ENCODE measurements at regions not wholly inside any gene's neighbourhood (a gene's known extent, or its start where the extent isn't known, plus 50 kb on each side); places are given as distances from the start of the nearest gene placed in this dataset.
"Not testable (repeated sequence)": the region's sequence is repeated elsewhere in the genome, so short reads cannot be mapped to it uniquely, and the experiment has no call there.

DNA sequence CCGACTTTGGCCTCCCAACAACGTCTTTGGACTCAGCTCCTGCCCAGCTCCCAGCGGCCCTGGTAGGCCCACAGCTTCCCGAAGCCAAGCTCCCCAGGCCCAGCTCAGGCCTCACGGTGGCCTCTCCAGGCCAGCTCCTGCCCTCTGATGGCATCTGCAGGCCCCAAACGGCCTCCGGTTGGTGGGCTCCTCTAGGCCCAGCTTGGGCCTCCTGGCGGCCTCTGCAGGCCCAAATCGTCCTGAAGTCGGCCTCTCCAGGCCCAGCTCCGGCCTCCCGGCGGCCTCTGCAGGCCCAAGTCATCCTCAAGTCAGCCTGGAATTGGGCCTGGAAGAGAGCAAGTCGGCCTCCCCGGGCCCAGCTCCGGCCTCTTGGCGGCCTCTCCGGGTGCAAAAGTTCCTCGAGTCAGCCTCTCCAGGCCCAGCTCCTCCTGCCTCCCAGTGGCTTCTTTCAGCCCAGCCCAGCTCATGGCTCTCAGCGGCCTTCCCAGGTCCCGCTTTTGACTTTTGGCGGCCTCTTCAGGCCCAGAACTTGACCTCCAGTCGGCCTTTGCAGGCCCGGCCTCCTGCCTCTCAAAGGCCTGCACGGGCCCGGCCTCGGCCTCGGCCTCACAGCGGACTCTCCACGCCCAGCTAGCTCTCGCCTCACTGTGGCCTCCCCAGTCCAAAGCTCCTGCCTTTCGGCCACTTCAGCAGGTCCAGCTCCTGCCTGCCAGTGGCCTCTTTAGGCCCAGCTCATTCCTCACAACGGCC lies 50.9 kb upstream of the METTL14 start:
- not testable (repeated sequence) for TF ChIP-seq CBX2 (IDR thresholded peaks at IDR 0.05; ENCODE audit: low read depth, low read length); CBX2 (CRISPR knock-in tag; IDR thresholded peaks at IDR 0.05; ENCODE audit: low read depth); ZNF354B (CRISPR knock-in tag; IDR thresholded peaks at IDR 0.05); REPIN1 (CRISPR knock-in tag; IDR thresholded peaks at IDR 0.05; ENCODE audit: borderline replicate concordance, low read depth); CREM (IDR thresholded peaks at IDR 0.05); CREM (CRISPR knock-in tag; IDR thresholded peaks at IDR 0.05); TEAD2 (CRISPR knock-in tag; IDR thresholded peaks at IDR 0.05); FOSL1 (CRISPR knock-in tag; IDR thresholded peaks at IDR 0.05; ENCODE audit: borderline replicate concordance); ZKSCAN5 (CRISPR knock-in tag; IDR thresholded peaks at IDR 0.05); EZH2 (conservative IDR thresholded peaks at IDR 0.05; ENCODE audit: low read depth, low read length); GTF2F1 (IDR thresholded peaks at IDR 0.05; ENCODE audit: low read length); ZNF274 (CRISPR knock-in tag; IDR thresholded peaks at IDR 0.05)
- TF ChIP-seq, protein P1, sequence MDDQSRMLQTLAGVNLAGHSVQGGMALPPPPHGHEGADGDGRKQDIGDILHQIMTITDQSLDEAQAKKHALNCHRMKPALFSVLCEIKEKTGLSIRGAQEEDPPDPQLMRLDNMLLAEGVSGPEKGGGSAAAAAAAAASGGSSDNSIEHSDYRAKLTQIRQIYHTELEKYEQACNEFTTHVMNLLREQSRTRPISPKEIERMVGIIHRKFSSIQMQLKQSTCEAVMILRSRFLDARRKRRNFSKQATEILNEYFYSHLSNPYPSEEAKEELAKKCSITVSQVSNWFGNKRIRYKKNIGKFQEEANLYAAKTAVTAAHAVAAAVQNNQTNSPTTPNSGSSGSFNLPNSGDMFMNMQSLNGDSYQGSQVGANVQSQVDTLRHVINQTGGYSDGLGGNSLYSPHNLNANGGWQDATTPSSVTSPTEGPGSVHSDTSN (CRISPR knock-in tag; IDR thresholded peaks at IDR 0.05; ENCODE audit: borderline replicate concordance) = not testable (repeated sequence)
- TF ChIP-seq, protein P2, sequence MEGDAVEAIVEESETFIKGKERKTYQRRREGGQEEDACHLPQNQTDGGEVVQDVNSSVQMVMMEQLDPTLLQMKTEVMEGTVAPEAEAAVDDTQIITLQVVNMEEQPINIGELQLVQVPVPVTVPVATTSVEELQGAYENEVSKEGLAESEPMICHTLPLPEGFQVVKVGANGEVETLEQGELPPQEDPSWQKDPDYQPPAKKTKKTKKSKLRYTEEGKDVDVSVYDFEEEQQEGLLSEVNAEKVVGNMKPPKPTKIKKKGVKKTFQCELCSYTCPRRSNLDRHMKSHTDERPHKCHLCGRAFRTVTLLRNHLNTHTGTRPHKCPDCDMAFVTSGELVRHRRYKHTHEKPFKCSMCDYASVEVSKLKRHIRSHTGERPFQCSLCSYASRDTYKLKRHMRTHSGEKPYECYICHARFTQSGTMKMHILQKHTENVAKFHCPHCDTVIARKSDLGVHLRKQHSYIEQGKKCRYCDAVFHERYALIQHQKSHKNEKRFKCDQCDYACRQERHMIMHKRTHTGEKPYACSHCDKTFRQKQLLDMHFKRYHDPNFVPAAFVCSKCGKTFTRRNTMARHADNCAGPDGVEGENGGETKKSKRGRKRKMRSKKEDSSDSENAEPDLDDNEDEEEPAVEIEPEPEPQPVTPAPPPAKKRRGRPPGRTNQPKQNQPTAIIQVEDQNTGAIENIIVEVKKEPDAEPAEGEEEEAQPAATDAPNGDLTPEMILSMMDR (CRISPR knock-in tag; IDR thresholded peaks at IDR 0.05) = not testable (repeated sequence)
- TF ChIP-seq, protein P3, sequence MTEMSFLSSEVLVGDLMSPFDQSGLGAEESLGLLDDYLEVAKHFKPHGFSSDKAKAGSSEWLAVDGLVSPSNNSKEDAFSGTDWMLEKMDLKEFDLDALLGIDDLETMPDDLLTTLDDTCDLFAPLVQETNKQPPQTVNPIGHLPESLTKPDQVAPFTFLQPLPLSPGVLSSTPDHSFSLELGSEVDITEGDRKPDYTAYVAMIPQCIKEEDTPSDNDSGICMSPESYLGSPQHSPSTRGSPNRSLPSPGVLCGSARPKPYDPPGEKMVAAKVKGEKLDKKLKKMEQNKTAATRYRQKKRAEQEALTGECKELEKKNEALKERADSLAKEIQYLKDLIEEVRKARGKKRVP (CRISPR knock-in tag; IDR thresholded peaks at IDR 0.05) = not testable (repeated sequence)
- TF ChIP-seq, protein P4, sequence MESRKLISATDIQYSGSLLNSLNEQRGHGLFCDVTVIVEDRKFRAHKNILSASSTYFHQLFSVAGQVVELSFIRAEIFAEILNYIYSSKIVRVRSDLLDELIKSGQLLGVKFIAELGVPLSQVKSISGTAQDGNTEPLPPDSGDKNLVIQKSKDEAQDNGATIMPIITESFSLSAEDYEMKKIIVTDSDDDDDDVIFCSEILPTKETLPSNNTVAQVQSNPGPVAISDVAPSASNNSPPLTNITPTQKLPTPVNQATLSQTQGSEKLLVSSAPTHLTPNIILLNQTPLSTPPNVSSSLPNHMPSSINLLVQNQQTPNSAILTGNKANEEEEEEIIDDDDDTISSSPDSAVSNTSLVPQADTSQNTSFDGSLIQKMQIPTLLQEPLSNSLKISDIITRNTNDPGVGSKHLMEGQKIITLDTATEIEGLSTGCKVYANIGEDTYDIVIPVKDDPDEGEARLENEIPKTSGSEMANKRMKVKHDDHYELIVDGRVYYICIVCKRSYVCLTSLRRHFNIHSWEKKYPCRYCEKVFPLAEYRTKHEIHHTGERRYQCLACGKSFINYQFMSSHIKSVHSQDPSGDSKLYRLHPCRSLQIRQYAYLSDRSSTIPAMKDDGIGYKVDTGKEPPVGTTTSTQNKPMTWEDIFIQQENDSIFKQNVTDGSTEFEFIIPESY (CRISPR knock-in tag; IDR thresholded peaks at IDR 0.05) = not testable (repeated sequence)

Measured in HepG2 (cell line).